GM12874 (cell line): ENCODE measurements at regions not wholly inside any gene's neighbourhood (a gene's known extent, or its start where the extent isn't known, plus 50 kb on each side); places are given as distances from the start of the nearest gene placed in this dataset.

ENCODE experiments used
- TF ChIP-seq, protein P1 (sequence below): IDR thresholded peaks from 2 replicates; pipeline ENCODE4 v1.5.1; 2011; ENCODE audit warnings: low read depth, mild to moderate bottlenecking, control low read depth, low read length, moderate library complexity; ENCODE audit not compliant: insufficient read depth

DNA sequence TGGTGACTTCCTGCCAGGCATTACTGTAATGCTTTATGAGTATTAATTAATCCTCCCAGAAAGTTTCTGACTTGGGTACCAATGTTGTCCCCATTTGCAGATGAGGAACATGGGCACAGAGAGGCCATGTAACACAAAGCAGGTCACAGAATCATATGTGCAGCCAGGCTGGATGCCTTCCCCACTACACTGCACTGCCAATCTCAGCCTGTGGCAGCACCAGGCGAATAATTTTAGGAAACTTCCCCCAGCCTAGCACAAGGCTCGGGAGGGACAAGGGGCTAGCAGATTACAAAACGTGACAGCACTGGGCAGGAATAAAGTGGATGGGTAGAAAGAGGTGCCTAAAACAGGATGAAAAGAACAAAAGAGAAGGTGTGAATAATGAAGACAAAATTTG, 331.7 kb upstream of the PROX1 start:
- TF ChIP-seq, protein P1, sequence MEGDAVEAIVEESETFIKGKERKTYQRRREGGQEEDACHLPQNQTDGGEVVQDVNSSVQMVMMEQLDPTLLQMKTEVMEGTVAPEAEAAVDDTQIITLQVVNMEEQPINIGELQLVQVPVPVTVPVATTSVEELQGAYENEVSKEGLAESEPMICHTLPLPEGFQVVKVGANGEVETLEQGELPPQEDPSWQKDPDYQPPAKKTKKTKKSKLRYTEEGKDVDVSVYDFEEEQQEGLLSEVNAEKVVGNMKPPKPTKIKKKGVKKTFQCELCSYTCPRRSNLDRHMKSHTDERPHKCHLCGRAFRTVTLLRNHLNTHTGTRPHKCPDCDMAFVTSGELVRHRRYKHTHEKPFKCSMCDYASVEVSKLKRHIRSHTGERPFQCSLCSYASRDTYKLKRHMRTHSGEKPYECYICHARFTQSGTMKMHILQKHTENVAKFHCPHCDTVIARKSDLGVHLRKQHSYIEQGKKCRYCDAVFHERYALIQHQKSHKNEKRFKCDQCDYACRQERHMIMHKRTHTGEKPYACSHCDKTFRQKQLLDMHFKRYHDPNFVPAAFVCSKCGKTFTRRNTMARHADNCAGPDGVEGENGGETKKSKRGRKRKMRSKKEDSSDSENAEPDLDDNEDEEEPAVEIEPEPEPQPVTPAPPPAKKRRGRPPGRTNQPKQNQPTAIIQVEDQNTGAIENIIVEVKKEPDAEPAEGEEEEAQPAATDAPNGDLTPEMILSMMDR: no peak

DNA sequence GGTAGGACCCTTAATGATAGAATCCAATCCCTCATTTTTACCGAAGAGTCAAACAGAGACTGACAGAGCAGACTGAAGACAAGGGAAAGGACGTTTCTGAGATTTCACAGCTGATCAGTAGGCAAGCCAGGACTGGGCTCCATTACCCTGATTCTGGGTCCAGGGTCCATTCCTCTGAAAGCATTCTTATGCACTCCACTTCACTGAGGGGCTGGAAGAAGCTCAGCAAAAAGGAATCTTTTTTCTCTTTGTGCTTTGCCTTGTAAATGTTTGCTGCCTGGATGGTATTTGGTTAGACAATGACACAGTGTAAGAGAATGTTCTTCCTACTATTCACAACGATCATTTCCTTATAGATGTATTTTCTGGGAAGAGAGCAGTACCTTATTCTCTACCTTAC, 331.3 kb upstream of the PROX1 start:
- TF ChIP-seq, protein P1: no peak

DNA sequence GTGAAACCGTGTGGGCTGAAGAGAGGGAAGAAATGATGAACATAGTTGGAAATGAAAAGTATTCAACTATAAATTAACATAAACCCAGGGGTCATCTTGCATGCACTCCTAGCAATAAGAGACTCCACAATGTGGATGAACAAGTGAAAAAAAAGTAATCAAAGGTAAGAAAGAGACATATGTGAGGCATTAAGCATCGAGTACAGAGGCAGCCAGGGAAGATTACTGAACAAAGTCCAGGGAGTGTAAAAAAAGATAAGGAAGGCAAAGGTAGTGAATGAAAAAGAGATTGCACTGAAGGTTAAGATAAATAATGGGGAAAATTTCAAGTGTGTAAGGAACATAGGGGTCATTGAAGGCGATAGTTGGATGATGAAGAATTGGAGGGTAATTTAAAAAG, 330.8 kb upstream of the PROX1 start:
- TF ChIP-seq, protein P1: no peak

DNA sequence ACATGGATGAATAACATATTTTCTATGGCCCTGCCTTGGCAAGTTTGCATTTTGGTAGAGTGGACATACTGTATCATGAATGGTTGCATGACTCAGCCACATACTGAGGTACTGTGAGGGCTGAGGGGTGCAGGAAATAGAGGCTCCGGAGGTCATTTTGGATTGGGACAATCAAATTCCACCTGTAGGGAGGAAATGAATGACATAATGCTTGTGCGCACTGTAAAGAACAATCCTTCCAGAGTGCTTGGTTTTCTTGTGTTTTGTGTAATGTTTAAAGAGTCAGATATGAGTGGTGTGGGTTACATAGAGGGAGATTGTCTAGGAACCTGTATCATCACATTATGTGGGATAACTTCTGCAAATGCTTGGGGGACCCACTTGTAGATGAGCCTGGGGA, 329.9 kb upstream of the PROX1 start:
- TF ChIP-seq, protein P1: no peak

DNA sequence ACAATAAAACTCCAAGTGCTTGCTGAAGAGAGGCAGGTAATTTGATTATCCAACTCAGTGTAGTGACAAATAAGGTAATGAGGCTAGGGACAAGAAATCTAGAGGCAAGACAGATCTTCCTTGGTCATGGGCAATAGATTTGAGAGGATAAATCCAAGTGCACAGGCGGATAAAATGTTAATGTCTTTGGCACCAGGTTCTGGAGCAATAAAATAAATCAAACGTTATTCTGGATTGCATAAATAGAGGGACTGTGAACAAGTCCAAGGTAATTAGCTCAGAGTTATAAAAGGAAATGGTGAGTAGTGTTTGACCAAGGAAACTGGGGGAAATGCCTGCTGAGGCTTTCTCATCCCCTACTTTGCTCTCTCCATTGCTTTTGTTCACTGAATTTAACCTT, 329.3 kb upstream of the PROX1 start:
- TF ChIP-seq, protein P1: no peak

DNA sequence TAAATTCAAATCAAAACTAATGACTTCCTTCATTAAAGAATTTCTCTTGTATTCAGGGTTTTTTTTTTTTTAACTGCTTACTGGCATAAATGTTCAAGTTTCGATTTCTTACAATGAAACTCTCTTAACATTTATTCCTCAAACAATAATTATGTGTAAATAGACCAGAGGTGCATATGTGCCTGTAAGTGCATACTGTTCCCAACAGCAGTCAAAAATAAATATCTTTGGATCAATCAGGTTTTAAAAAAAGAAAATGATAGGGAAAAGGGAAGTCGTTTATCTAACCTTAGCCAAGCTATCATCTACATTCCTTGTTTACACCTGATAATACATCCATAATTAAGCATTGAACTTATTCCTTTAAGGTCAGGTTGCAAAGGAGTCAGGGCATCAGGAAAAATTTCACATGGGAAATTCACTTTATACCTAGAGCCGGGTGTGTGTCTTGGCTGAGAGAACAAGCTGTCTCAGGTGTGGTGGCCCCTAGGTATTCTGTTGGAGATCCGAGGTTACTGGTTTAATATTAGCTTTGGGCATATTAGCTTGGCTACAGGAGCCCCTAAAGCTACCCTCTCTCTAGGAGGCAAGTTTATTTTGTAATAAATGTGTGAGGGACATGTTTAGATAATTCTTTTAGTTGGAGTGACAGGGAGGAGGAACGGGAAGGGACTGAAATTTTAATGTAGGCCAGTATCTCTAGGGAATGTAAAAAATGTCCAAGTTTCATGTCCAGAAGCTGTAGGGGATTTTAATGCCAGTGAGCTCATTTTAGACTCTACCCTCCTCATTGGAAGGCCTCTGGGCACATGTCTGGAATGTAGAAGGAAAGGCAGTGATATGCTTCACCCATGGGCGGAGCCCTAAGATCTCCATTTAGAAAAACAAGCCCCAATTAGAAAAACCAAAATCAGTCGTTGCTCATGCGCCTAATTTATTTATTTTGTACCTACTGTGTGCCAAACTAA, 327.9 kb upstream of the PROX1 start:
- TF ChIP-seq, protein P1: no peak

DNA sequence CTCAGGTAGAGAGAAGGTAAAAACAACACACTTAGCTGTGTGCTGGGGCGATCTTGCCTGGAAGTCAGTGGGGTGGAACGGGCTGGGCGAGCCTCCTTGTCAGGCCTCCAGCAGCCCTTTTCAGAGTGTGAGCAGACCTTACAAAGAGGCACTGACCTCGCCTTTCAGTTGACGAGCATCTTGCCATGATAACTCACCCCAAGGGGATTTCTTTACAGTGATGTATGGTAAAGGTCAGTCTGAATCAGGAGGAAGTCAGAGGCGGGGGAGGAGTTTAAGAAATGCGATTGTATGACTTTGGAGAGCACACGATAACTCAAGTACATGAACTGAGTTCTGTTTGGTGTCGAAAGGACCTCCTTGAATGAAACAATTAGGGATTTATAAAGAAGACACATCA, 326.5 kb upstream of the PROX1 start:
- TF ChIP-seq, protein P1: no peak
